AG04450 (cell line): ENCODE measurements at regions not wholly inside any gene's neighbourhood (a gene's known extent, or its start where the extent isn't known, plus 50 kb on each side); places are given as distances from the start of the nearest gene placed in this dataset.

Experiments used
- CTCF ChIA-PET: fragments of 300-600, 350-600 bp; formaldehyde crosslinking; extraction: SDS; loops from one replicate; lab custom pipeline; 2022; ENCODE audit warnings: antibody characterized with exemption, inconsistent platforms; lab: Charles Lee
- POLR2A ChIA-PET: fragments of 350-600 bp; formaldehyde crosslinking; extraction: SDS; loops from one replicate; lab custom pipeline; 2021; ENCODE audit warnings: antibody characterized with exemption, inconsistent platforms; lab: Yijun Ruan, JAX
- DNase-seq: peaks from one replicate; pipeline ENCODE4 v3.0.0-alpha.2; 2011; ENCODE audit warnings: low read depth, low spot score
- H3K27ac ChIP-seq: one replicate; pipeline ENCODE4 v1.5.1; 2012; ENCODE audit warnings: low read depth, low read length, control low read depth
- H3K27me3 ChIP-seq: one replicate; pipeline ENCODE4 v1.6.0; 2012; ENCODE audit warnings: low read length; ENCODE audit not compliant: control insufficient read depth, insufficient read depth
- H3K4me3 ChIP-seq: 2 replicates; pipeline ENCODE4 v1.5.1; 2011; ENCODE audit warnings: mild to moderate bottlenecking, low read depth, low read length, control low read depth
- H3K9me3 ChIP-seq: 2 replicates; pipeline ENCODE4 v1.5.1; 2012; ENCODE audit warnings: low read length; ENCODE audit not compliant: control insufficient read depth, insufficient read depth
- CTCF ChIP-seq: IDR thresholded peaks from 2 replicates; pipeline ENCODE4 v1.5.1; 2011; ENCODE audit warnings: low read depth, low read length, control low read depth, inconsistent platforms

- no peak overlapping the region for H3K27ac ChIP-seq
- peaks cover 16% of the 10 kb centered on the region for H3K9me3 ChIP-seq
- H3K27me3 ChIP-seq, result no peaks in the 10 kb centered on the region
- POLR2A ChIA-PET, result no interaction called here
- CTCF ChIA-PET, result no interaction called here
- TF ChIP-seq CTCF, result no peak
- DNase-seq, result no peak
- no peak overlapping the region for H3K4me3 ChIP-seq
These were observed 783.7 kb downstream of the FRK start for GRCh38 chr6:115276881-115277565.

- no peak for DNase-seq
- H3K9me3 ChIP-seq, result peaks cover 7% of the 10 kb centered on the region
- no peak overlapping the region for H3K27ac ChIP-seq
- H3K27me3 ChIP-seq, result no peaks in the 10 kb centered on the region
- CTCF ChIA-PET, result no interaction called here
- POLR2A ChIA-PET, result no interaction called here
- TF ChIP-seq CTCF, result no peak
- H3K4me3 ChIP-seq, result no peak overlapping the region
These were observed 788.4 kb downstream of the FRK start for GRCh38 chr6:115272311-115272710.

GRCh38 chr6:115271434-115271833, 789.3 kb downstream of the FRK start:
- H3K27ac ChIP-seq, result no peak overlapping the region
- H3K9me3 ChIP-seq, result peaks cover 10% of the 10 kb centered on the region
- TF ChIP-seq CTCF, result no peak
- H3K27me3 ChIP-seq, result no peaks in the 10 kb centered on the region
- POLR2A ChIA-PET, result no interaction called here
- no peak for DNase-seq
- CTCF ChIA-PET, result no interaction called here
- no peak overlapping the region for H3K4me3 ChIP-seq

GRCh38 chr6:115270953-115271352, 789.7 kb downstream of the FRK start:
- ChIA-PET POLR2A (no interaction called here), CTCF (no interaction called here)
- no peak for TF ChIP-seq CTCF
- no peak for DNase-seq
- Histone ChIP-seq H3K4me3 (no peak overlapping the region), H3K9me3 (peaks cover 10% of the 10 kb centered on the region), H3K27ac (no peak overlapping the region), H3K27me3 (no peaks in the 10 kb centered on the region)

- no peak overlapping the region for H3K4me3 ChIP-seq
- no peaks in the 10 kb centered on the region for H3K27me3 ChIP-seq
- TF ChIP-seq CTCF, result no peak
- peaks cover 9% of the 10 kb centered on the region for H3K9me3 ChIP-seq
- CTCF ChIA-PET, result no interaction called here
- H3K27ac ChIP-seq, result no peak overlapping the region
- DNase-seq, result no peak
- POLR2A ChIA-PET, result no interaction called here
These were observed 819.3 kb downstream of the FRK start for GRCh38 chr6:115241373-115241772.
